ENCODE measurements at regions not wholly inside any gene's neighbourhood (a gene's known extent, or its start where the extent isn't known, plus 50 kb on each side); places are given as distances from the start of the nearest gene placed in this dataset.
"Not testable (repeated sequence)": the region's sequence is repeated elsewhere in the genome, so short reads cannot be mapped to it uniquely, and the experiment has no call there.

- H3F3A ChIP-seq (ENCODE audit: insufficient read depth, low read length, poor library complexity, severe bottlenecking): no peaks in the 10 kb centered on the region
- no peak overlapping the region for H2AFZ ChIP-seq (ENCODE audit: low read depth, low read length)
- no peaks in the 10 kb centered on the region for H3K9me2 ChIP-seq (ENCODE audit: insufficient read depth, low read length)
- H3K27me3 ChIP-seq (ENCODE audit: insufficient read depth, low read depth, low read length): no peaks in the 10 kb centered on the region
- no peak overlapping the region for H3K4me2 ChIP-seq (ENCODE audit: low read length)
- H3K4me3 ChIP-seq (ENCODE audit: low read length): no peak overlapping the region
- H3K27ac ChIP-seq (ENCODE audit: low read length): no peak overlapping the region
- no peaks in the 10 kb centered on the region for H4K20me1 ChIP-seq (ENCODE audit: insufficient read depth)
- H3K79me2 ChIP-seq (replicated peaks; ENCODE audit: insufficient read depth, low read length): no peaks in the 10 kb centered on the region
- H3K9ac ChIP-seq (ENCODE audit: low read length): no peak overlapping the region
- TF ChIP-seq POLR2AphosphoS5 (IDR thresholded peaks at IDR 0.05) (no peak), TAF1 (IDR thresholded peaks at IDR 0.05; ENCODE audit: low read depth) (no peak), SMC3 (conservative IDR thresholded peaks at IDR 0.05; ENCODE audit: poor library complexity) (no peak), EP300 (conservative IDR thresholded peaks at IDR 0.05; ENCODE audit: poor library complexity, severe bottlenecking) (no peak), EZH2 (IDR thresholded peaks at IDR 0.05; ENCODE audit: borderline replicate concordance, insufficient read depth, low read length, poor library complexity, severe bottlenecking) (no peak), RAD21 (conservative IDR thresholded peaks at IDR 0.05) (no peak), MXI1 (conservative IDR thresholded peaks at IDR 0.05; ENCODE audit: poor library complexity, severe bottlenecking) (no peak)
- TF ChIP-seq, protein P1, sequence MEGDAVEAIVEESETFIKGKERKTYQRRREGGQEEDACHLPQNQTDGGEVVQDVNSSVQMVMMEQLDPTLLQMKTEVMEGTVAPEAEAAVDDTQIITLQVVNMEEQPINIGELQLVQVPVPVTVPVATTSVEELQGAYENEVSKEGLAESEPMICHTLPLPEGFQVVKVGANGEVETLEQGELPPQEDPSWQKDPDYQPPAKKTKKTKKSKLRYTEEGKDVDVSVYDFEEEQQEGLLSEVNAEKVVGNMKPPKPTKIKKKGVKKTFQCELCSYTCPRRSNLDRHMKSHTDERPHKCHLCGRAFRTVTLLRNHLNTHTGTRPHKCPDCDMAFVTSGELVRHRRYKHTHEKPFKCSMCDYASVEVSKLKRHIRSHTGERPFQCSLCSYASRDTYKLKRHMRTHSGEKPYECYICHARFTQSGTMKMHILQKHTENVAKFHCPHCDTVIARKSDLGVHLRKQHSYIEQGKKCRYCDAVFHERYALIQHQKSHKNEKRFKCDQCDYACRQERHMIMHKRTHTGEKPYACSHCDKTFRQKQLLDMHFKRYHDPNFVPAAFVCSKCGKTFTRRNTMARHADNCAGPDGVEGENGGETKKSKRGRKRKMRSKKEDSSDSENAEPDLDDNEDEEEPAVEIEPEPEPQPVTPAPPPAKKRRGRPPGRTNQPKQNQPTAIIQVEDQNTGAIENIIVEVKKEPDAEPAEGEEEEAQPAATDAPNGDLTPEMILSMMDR (IDR thresholded peaks at IDR 0.05; ENCODE audit: poor library complexity, severe bottlenecking): no peak
- TF ChIP-seq, protein P2, sequence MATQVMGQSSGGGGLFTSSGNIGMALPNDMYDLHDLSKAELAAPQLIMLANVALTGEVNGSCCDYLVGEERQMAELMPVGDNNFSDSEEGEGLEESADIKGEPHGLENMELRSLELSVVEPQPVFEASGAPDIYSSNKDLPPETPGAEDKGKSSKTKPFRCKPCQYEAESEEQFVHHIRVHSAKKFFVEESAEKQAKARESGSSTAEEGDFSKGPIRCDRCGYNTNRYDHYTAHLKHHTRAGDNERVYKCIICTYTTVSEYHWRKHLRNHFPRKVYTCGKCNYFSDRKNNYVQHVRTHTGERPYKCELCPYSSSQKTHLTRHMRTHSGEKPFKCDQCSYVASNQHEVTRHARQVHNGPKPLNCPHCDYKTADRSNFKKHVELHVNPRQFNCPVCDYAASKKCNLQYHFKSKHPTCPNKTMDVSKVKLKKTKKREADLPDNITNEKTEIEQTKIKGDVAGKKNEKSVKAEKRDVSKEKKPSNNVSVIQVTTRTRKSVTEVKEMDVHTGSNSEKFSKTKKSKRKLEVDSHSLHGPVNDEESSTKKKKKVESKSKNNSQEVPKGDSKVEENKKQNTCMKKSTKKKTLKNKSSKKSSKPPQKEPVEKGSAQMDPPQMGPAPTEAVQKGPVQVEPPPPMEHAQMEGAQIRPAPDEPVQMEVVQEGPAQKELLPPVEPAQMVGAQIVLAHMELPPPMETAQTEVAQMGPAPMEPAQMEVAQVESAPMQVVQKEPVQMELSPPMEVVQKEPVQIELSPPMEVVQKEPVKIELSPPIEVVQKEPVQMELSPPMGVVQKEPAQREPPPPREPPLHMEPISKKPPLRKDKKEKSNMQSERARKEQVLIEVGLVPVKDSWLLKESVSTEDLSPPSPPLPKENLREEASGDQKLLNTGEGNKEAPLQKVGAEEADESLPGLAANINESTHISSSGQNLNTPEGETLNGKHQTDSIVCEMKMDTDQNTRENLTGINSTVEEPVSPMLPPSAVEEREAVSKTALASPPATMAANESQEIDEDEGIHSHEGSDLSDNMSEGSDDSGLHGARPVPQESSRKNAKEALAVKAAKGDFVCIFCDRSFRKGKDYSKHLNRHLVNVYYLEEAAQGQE (IDR thresholded peaks at IDR 0.05; ENCODE audit: borderline replicate concordance): no peak
- H3K36me3 ChIP-seq (ENCODE audit: insufficient read depth, low read length): no peaks in the 10 kb centered on the region
- no peaks in the 10 kb centered on the region for H3K9me3 ChIP-seq (ENCODE audit: low read length)
Measured at GRCh38 chr7:14069961-14070360, 80.5 kb upstream of the ETV1 start.

GRCh38 chr7:14066783-14067182, 77.3 kb upstream of the ETV1 start:
- H3K4me2 ChIP-seq (ENCODE audit: low read length); H3K9me3 ChIP-seq (ENCODE audit: low read length); H3K27me3 ChIP-seq (ENCODE audit: insufficient read depth, low read depth, low read length); H4K20me1 ChIP-seq (ENCODE audit: insufficient read depth); H3F3A ChIP-seq (ENCODE audit: insufficient read depth, low read length, poor library complexity, severe bottlenecking); H3K27ac ChIP-seq (ENCODE audit: low read length); H3K9me2 ChIP-seq (ENCODE audit: insufficient read depth, low read length); H3K36me3 ChIP-seq (ENCODE audit: insufficient read depth, low read length); H3K4me3 ChIP-seq (ENCODE audit: low read length); H3K79me2 ChIP-seq (replicated peaks; ENCODE audit: insufficient read depth, low read length); H2AFZ ChIP-seq (ENCODE audit: low read depth, low read length); H3K9ac ChIP-seq (ENCODE audit: low read length): not testable (repeated sequence)

GRCh38 chr7:14065286-14065685, 75.8 kb upstream of the ETV1 start:
- no peak overlapping the region for H2AFZ ChIP-seq (ENCODE audit: low read depth, low read length)
- H3K36me3 ChIP-seq (ENCODE audit: insufficient read depth, low read length): no peaks in the 10 kb centered on the region
- TF ChIP-seq SMC3 (conservative IDR thresholded peaks at IDR 0.05; ENCODE audit: poor library complexity) (no peak), POLR2AphosphoS5 (IDR thresholded peaks at IDR 0.05) (no peak), TAF1 (IDR thresholded peaks at IDR 0.05; ENCODE audit: low read depth) (no peak), EP300 (conservative IDR thresholded peaks at IDR 0.05; ENCODE audit: poor library complexity, severe bottlenecking) (no peak), MXI1 (conservative IDR thresholded peaks at IDR 0.05; ENCODE audit: poor library complexity, severe bottlenecking) (no peak), EZH2 (IDR thresholded peaks at IDR 0.05; ENCODE audit: borderline replicate concordance, insufficient read depth, low read length, poor library complexity, severe bottlenecking) (no peak), RAD21 (conservative IDR thresholded peaks at IDR 0.05) (no peak)
- TF ChIP-seq, protein P1 (IDR thresholded peaks at IDR 0.05; ENCODE audit: poor library complexity, severe bottlenecking): no peak
- TF ChIP-seq, protein P2 (IDR thresholded peaks at IDR 0.05; ENCODE audit: borderline replicate concordance): no peak
- H3K79me2 ChIP-seq (replicated peaks; ENCODE audit: insufficient read depth, low read length): no peaks in the 10 kb centered on the region
- H3F3A ChIP-seq (ENCODE audit: insufficient read depth, low read length, poor library complexity, severe bottlenecking): no peaks in the 10 kb centered on the region
- no peaks in the 10 kb centered on the region for H4K20me1 ChIP-seq (ENCODE audit: insufficient read depth)
- H3K9me3 ChIP-seq (ENCODE audit: low read length): no peaks in the 10 kb centered on the region
- no peak overlapping the region for H3K27ac ChIP-seq (ENCODE audit: low read length)
- H3K4me2 ChIP-seq (ENCODE audit: low read length): no peak overlapping the region
- no peaks in the 10 kb centered on the region for H3K9me2 ChIP-seq (ENCODE audit: insufficient read depth, low read length)
- no peak overlapping the region for H3K9ac ChIP-seq (ENCODE audit: low read length)
- no peaks in the 10 kb centered on the region for H3K27me3 ChIP-seq (ENCODE audit: insufficient read depth, low read depth, low read length)
- no peak overlapping the region for H3K4me3 ChIP-seq (ENCODE audit: low read length)

Data from neural cell (in vitro differentiated cells).